ENCODE measurements at regions not wholly inside any gene's neighbourhood (a gene's known extent, or its start where the extent isn't known, plus 50 kb on each side); places are given as distances from the start of the nearest gene placed in this dataset.

DNA sequence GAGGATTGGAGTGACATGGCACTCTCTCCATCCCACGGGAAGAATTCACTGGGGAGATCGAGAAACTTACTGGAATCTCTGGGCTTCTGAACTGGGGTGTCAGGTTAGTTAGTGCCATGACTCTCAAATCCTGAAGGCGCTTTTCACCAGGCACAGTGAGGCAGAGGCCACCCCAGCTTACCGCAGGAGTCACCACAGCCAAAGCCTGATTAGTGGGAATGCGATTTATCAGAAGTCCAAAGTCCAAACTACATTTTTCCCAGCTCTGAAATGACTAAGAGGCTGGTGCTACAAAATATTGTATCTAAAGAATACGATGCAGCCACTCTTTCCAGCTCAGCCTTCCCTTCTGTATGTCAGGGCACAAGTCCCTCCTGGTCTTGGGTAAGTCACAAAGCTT, 334.8 kb upstream of the SHH start:
- TF ChIP-seq, protein P1, sequence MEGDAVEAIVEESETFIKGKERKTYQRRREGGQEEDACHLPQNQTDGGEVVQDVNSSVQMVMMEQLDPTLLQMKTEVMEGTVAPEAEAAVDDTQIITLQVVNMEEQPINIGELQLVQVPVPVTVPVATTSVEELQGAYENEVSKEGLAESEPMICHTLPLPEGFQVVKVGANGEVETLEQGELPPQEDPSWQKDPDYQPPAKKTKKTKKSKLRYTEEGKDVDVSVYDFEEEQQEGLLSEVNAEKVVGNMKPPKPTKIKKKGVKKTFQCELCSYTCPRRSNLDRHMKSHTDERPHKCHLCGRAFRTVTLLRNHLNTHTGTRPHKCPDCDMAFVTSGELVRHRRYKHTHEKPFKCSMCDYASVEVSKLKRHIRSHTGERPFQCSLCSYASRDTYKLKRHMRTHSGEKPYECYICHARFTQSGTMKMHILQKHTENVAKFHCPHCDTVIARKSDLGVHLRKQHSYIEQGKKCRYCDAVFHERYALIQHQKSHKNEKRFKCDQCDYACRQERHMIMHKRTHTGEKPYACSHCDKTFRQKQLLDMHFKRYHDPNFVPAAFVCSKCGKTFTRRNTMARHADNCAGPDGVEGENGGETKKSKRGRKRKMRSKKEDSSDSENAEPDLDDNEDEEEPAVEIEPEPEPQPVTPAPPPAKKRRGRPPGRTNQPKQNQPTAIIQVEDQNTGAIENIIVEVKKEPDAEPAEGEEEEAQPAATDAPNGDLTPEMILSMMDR (IDR thresholded peaks at IDR 0.05; ENCODE audit: insufficient read depth, low read length) = no peak
- TF ChIP-seq POLR2AphosphoS5 (IDR thresholded peaks at IDR 0.05; ENCODE audit: low read depth) = no peak
- TF ChIP-seq REST (IDR thresholded peaks at IDR 0.05; ENCODE audit: insufficient replicate concordance, low read depth) = no peak
